Raji (cell line): ENCODE measurements at regions not wholly inside any gene's neighbourhood (a gene's known extent, or its start where the extent isn't known, plus 50 kb on each side); places are given as distances from the start of the nearest gene placed in this dataset.

ENCODE experiments used
- POLR2A ChIP-seq: IDR thresholded peaks from 2 replicates; pipeline ENCODE4 v1.6.1; 2011; ENCODE audit warnings: low read depth, low read length, control low read depth; ENCODE audit not compliant: insufficient read depth

GRCh38 chr2:58436872-58437271, 195.7 kb upstream of the FANCL start:
- no peak for TF ChIP-seq POLR2A

- TF ChIP-seq POLR2A = no peak
These were observed 194.1 kb upstream of the FANCL start for GRCh38 chr2:58435246-58435645.

- TF ChIP-seq POLR2A = no peak
These were observed 193.6 kb upstream of the FANCL start for GRCh38 chr2:58434692-58435091.

- TF ChIP-seq POLR2A = no peak
These were observed 191.5 kb upstream of the FANCL start for GRCh38 chr2:58432491-58433170.

- TF ChIP-seq POLR2A = no peak
These were observed 188.1 kb upstream of the FANCL start for GRCh38 chr2:58429014-58429875.

GRCh38 chr2:58428096-58429013, 187.2 kb upstream of the FANCL start:
- TF ChIP-seq POLR2A = no peak

- no peak for TF ChIP-seq POLR2A
These were observed 186.5 kb upstream of the FANCL start for GRCh38 chr2:58427572-58428095.

GRCh38 chr2:58425368-58425767, 184.2 kb upstream of the FANCL start:
- no peak for TF ChIP-seq POLR2A

- TF ChIP-seq POLR2A = no peak
These were observed 178.9 kb upstream of the FANCL start for GRCh38 chr2:58419983-58420382.

- TF ChIP-seq POLR2A = no peak
These were observed 175.6 kb upstream of the FANCL start for GRCh38 chr2:58416696-58417095.

- no peak for TF ChIP-seq POLR2A
These were observed 173.4 kb upstream of the FANCL start for GRCh38 chr2:58414506-58414905.

- no peak for TF ChIP-seq POLR2A
These were observed 169.4 kb upstream of the FANCL start for GRCh38 chr2:58410549-58410948.

- no peak for TF ChIP-seq POLR2A
These were observed 166.4 kb upstream of the FANCL start for GRCh38 chr2:58407487-58407886.

GRCh38 chr2:58405341-58405740, 164.2 kb upstream of the FANCL start:
- TF ChIP-seq POLR2A = no peak

- TF ChIP-seq POLR2A = no peak
These were observed 160.8 kb upstream of the FANCL start for GRCh38 chr2:58401936-58402335.

- no peak for TF ChIP-seq POLR2A
These were observed 157.3 kb upstream of the FANCL start for GRCh38 chr2:58398406-58398805.

GRCh38 chr2:58387701-58388100, 146.6 kb upstream of the FANCL start:
- no peak for TF ChIP-seq POLR2A
